UCSD-AML1 (cell line): ENCODE measurements at regions not wholly inside any gene's neighbourhood (a gene's known extent, or its start where the extent isn't known, plus 50 kb on each side); places are given as distances from the start of the nearest gene placed in this dataset.

Source experiments
- DNase-seq: peaks from one replicate; lab custom pipeline; 2025; ENCODE audit not compliant: unreplicated experiment; lab: John Stamatoyannopoulos, UW

DNA sequence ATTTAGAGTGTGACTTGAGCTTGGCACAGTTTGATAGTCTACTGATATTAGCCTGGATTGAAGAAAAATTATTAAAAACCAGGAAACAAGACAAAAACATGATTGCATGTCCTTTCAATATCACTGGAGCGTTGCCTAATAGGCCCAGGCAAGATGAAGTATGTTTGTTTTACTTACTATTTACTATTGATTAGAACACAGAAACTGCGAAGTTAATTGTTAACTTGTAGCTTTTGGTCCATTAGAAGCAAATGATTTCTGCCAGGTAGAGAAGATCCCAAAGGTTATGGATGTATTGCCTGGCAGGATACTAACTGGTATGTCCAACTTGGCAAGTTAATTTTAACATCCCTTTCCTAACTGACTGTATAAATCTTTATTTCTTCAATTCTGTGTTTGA lies 268.9 kb downstream of the ETNK1 start:
- no peak for DNase-seq

DNA sequence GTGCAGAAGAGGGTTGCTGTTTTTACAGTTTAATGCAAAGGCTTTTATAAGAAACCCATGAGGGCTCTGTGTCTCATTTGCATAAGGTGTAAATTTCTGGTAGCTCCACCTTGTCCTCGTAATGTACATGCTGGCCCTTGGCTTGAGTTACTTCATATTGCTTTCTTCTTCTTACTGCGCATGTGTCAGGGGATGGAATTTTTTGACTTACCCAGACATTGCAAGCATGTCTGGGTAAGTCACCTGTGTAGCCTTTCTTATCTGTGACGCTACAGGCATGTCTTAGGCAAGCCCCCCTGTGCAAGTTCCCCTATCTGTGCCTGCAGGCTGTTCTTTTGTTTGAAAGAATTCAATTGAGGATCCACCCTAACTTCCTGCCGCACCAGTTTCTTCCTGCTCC lies 274.2 kb downstream of the ETNK1 start:
- no peak for DNase-seq

- no peak for DNase-seq
These were observed 275.4 kb downstream of the ETNK1 start for GRCh38 chr12:22900401-22900800.

DNA sequence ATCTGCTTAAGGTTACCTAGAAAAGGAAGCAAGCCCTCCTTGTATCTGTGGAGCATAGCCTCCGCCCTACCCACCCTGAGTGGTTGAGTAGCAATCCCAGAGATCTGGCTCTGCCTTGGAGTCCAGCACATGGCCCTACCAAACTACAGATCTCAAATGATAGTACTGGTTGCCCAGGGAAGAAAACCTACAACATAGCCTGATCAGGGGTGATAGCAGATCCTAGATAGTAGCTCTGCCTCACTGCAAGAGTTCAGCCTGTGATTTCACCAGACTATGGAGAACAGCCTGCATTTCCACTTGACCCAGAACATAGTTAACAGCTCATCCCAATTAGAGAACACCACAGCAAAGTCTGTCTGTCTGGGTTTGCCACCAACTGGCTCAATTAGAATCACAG lies 279.5 kb downstream of the ETNK1 start:
- no peak for DNase-seq

- DNase-seq = no peak
These were observed 291.3 kb downstream of the ETNK1 start for GRCh38 chr12:22916241-22916640.

DNA sequence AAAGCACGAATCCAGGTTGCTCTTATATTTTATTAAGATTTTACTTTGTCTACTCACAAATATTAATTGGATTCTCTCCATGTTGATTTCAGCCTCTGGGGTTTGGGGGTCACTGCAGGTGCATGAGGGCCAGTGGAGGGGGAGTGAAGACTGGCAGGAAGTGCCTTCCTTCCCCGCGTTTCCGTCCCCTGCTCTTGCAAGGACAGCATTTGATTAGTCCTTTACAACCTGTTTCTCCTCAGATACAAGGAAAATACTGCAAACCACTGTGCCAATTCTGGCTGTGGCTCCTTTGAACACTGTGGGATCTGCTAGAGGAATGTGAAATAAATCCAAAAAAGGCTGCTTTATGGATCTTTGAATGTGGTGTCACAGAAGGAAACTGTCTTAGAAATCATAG lies 291.8 kb downstream of the ETNK1 start:
- no peak for DNase-seq

DNA sequence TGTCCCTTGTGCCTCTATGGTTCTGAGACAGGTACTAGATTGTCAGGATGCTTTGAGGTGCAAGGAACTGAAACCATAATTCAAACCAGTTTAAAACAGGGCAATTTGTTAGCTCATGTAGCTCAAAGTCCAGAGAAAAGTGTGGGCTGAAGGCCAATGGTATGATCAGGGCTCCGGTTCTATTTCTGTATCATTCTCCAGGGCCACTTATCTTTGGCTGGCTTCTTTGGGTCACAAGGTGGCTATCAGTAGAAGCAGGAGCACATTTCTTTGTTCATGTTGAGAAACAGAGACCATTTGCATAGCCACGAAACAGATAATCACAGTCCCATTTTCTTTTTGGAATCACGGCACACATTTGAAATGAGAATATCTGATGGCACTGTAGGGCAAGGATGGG lies 294.9 kb downstream of the ETNK1 start:
- DNase-seq = no peak

DNA sequence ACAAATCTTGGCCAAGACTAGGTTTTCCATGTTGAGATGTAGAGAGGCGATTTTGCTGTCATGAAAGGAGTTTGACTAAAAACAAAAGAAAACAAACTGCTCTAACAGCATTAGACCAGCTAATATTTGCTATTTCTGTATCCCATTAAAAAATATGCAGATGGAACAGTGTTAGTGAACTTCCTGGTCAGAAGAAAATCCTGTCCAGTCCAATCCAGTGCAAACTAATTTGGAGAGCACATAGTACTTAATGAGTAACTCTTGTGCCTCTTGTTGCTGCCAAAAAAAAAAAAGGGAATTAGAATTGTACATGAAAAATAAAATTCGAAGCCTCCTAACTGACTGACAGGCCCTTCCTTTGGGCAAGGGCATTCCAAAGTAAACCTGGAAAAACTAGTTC lies 298.8 kb downstream of the ETNK1 start:
- no peak for DNase-seq

GRCh38 chr12:22924391-22924790 lies 299.4 kb downstream of the ETNK1 start:
- no peak for DNase-seq

GRCh38 chr12:22925623-22926022 lies 300.7 kb downstream of the ETNK1 start:
- DNase-seq = no peak

- no peak for DNase-seq
These were observed 307.5 kb downstream of the ETNK1 start for GRCh38 chr12:22932431-22932830.

DNA sequence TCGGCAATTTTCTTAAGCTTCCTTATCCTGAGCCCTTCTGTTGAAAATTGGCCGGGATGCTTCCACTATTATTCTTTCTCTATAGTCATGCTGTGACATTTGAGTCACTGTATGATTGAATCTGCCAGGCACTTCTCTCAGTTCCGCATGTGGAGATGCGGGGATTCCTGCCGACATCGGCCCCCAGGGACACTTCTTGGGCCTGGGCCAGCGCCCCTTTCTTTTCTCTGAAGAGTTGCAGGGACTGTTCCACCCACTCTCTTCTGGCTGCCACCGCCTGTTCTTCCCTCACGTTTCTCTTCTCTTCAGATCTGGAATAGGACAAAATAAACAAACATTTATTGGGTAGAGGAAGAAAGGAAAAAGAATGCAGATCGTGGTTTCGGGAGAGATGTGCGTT lies 310.1 kb downstream of the ETNK1 start:
- DNase-seq = no peak

DNA sequence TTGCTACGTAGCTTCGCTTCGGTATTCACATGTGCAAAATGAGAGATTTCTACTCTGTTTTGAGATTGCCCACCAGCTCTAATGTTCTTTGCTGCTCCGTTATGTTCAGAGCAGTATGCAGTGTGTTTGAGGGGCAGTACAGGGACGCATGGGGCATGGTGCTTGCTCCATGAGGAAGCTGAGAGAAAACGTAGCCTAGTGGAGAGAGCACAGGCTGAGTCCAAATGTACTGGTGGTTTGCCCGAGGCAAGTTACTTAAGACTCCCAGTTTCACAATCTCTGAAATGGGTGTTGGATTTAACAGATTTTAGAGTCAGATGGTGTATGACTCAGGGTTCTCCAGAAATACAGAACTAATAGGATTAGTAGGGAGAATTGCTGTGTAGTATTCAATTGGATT lies 310.5 kb downstream of the ETNK1 start:
- DNase-seq = no peak

- DNase-seq = no peak
These were observed 313.4 kb downstream of the ETNK1 start for GRCh38 chr12:22938323-22938722.

GRCh38 chr12:22951206-22951605 lies 326.2 kb downstream of the ETNK1 start:
- DNase-seq = no peak

DNA sequence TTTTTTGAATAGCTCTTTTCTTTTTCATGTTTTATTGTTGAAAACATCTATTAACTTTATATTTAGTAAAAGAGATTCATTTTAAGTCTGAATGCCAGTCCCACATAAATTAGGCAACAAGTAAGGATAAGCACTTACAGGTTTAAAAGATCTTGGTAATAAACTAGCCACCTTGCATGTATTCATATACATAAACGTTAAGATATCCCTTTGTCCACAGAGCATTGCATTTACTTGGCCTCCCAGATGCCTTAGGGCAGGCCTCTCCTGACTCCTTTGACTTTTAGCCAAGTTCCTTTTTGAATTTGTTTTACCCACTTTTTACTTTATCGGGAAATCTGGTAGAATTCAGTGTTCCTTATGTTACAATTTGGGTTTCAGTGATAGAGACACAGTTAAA lies 331.7 kb downstream of the ETNK1 start:
- DNase-seq = no peak

DNA sequence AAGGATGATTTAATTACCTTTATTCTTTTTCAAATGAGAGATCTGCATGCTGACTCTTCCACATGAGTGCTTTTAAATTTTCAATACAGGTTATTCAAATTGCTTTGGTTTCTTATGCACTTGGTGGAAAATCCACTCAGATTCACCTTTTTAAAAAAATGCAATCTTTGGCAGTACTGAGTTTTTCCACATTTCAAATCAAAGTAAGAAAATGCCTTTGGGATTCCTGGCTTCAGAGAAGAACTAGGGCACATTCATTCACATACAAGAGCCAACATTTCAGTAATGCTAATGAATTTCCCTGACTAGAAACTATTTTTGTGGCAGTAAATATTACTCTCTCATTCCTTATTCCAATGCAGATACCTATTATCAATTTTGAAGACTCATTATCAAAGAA lies 342.2 kb downstream of the ETNK1 start:
- DNase-seq = no peak

GRCh38 chr12:22969521-22969920 lies 344.6 kb downstream of the ETNK1 start:
- no peak for DNase-seq

GRCh38 chr12:22971247-22971646 lies 346.3 kb downstream of the ETNK1 start:
- no peak for DNase-seq

- DNase-seq = no peak
These were observed 346.8 kb downstream of the ETNK1 start for GRCh38 chr12:22971701-22972191.

DNA sequence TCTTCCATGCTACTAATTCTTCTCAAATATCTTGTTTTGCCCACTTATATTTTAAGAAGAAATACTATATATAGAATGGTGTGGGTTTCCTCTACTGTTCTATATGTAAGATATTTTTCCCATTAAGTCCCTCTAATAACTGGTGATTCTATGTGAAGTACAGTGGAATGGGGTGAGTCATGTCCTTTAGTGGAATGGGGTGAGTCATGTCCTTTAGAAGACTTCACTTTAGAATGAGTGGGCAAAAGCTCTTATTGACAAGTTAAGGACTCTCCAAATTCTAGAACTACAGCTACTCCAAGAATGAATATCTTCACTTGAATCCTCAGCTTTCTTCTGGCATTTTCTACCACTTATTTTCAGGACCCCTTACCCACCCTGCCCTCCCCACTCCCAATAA lies 349.9 kb downstream of the ETNK1 start:
- no peak for DNase-seq

DNA sequence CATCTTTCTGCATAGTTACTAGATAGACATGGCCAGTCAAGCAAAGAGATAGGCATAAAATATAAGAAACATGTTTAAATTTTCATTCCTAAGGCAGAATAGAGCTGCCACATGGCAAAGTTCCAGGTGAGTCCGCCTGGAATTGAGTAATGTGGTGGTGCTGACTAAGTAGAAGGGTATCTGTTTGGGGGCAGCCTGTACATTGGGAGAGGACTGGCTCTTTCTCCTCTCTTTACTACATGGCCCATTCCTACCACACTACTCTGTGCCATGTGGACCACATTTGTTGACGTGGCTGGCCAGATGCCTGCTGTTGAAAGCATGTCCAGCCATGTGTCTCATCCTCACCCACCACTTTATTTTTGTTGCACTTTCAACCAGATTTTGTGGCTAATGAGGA lies 354.0 kb downstream of the ETNK1 start:
- DNase-seq = no peak

DNA sequence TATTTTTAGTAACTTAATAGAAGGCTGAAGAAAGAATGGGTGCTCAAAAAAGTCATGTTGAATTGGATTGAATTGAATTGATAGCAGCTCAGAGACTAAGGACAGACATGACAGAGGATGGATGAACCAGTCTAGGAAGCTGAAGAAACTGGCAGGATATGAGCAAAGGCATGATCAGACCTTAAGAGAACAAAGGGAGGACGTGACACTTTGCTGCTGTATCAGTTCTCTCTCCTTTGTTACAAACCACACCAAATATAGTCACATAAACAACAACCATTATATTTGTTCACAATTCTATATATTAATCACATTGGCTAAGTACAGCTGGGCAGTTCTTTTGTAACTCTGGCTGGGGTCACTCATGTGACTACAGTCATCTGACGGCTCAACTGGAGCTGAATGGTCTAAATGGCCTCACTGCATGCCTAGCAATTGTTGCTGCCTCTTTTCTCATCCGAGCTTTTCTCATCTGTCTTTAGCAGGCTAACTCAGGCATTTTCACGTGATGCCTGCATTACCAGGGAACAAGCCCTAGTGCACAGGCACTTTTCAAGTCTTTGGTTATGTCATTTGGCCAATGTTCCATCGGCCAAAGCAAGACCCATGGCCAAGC lies 355.0 kb downstream of the ETNK1 start:
- no peak for DNase-seq

GRCh38 chr12:22981711-22982110 lies 356.7 kb downstream of the ETNK1 start:
- no peak for DNase-seq
